ENCODE measurements at regions not wholly inside any gene's neighbourhood (a gene's known extent, or its start where the extent isn't known, plus 50 kb on each side); places are given as distances from the start of the nearest gene placed in this dataset.

GRCh38 chr7:19235680-19236079, 90.5 kb upstream of the FERD3L start:
- Histone ChIP-seq H3K27ac (ENCODE audit: insufficient read depth, low read length) (no peak overlapping the region), H4K5ac (ENCODE audit: low read depth, low read length) (no peak overlapping the region), H3K36me3 (ENCODE audit: control insufficient read depth, insufficient read depth, low read length) (no peaks in the 10 kb centered on the region), H3K14ac (replicated peaks; ENCODE audit: low read depth, low read length) (no peak overlapping the region), H3K9me1 (ENCODE audit: insufficient read depth, low read length) (no peaks in the 10 kb centered on the region), H3K23ac (ENCODE audit: low read depth, low read length) (no peak overlapping the region), H2AFZ (replicated peaks; ENCODE audit: low read length, poor library complexity) (no peak overlapping the region), H2AK9ac (replicated peaks; ENCODE audit: low read depth, low read length, poor library complexity) (no peak overlapping the region), H3K56ac (ENCODE audit: extremely low read depth, insufficient read depth, low read length) (no peak overlapping the region), H3K79me1 (ENCODE audit: low read depth in 1 of 2, low read length in 2 of 2) (no peaks in the 10 kb centered on the region), H2AK5ac (ENCODE audit: low read depth, low read length) (no peak overlapping the region), H3K9ac (ENCODE audit: low read depth, low read length) (no peak overlapping the region), H3K27me3 (ENCODE audit: control insufficient read depth, insufficient read depth, low read length) (no peaks in the 10 kb centered on the region), H3K9me3 (ENCODE audit: control insufficient read depth, insufficient read depth, low read length) (no peaks in the 10 kb centered on the region), H3K18ac (ENCODE audit: low read depth, low read length) (no peak overlapping the region), H3K4me1 (ENCODE audit: control insufficient read depth, insufficient read depth, low read length) (no peaks in the 10 kb centered on the region), H2BK15ac (ENCODE audit: low read depth, low read length) (no peak overlapping the region), H2BK20ac (ENCODE audit: low read depth, low read length) (no peak overlapping the region), H3K4me3 (ENCODE audit: insufficient read depth, low read depth, low read length) (no peak overlapping the region), H4K91ac (ENCODE audit: insufficient read depth, low read depth, low read length) (no peak overlapping the region), H4K8ac (ENCODE audit: low read depth in 2 of 2, low read length in 2 of 2) (no peak overlapping the region), H3K4ac (ENCODE audit: low read depth, low read length) (no peak overlapping the region), H4K20me1 (ENCODE audit: insufficient read depth, low read length) (no peaks in the 10 kb centered on the region), H3K4me2 (ENCODE audit: low read depth, low read length) (no peak overlapping the region), H2BK120ac (ENCODE audit: low read depth, low read length) (no peak overlapping the region), H2BK5ac (ENCODE audit: low read depth, low read length, poor library complexity, severe bottlenecking) (no peak overlapping the region)
- BruUV-seq (replicated peaks): no TSS peak
- CTCF ChIA-PET: no interaction called here
- no CpG with 5 or more reads among the region's 5 CpGs for WGBS, 2 experiments (ENCODE audit: extremely low coverage in 2 of 2, insufficient read length in 1 of 2)
- DNase-seq (no peak), ATAC-seq (ENCODE audit: low read depth) (no peak)
- in situ Hi-C loops (cut with MboI; ENCODE audit: low sequenced_read_pairs) (no loop called here), dilution Hi-C loops (cut with HindIII; ENCODE audit: low sequenced_read_pairs, unreplicated experiment) (no loop called here), intact Hi-C loops (cut with micrococcal nuclease) (no loop called here)
- POLR2A ChIA-PET (ENCODE audit: unreplicated experiment): no interaction called here
- TF ChIP-seq RFX5 (IDR thresholded peaks at IDR 0.05; ENCODE audit: low read depth, low read length) (no peak), CHD1 (IDR thresholded peaks at IDR 0.05; ENCODE audit: low read depth, low read length) (no peak), POLR2A (IDR thresholded peaks at IDR 0.05; ENCODE audit: low read depth, low read length) (no peak), NFE2L2 (IDR thresholded peaks at IDR 0.05; ENCODE audit: low read depth, low read length) (no peak), ELK1 (IDR thresholded peaks at IDR 0.05; ENCODE audit: borderline replicate concordance, low read depth, low read length) (no peak), USF2 (IDR thresholded peaks at IDR 0.05; ENCODE audit: low read depth, low read length) (no peak), MXI1 (IDR thresholded peaks at IDR 0.05; ENCODE audit: borderline replicate concordance, low read depth, low read length) (no peak), CEBPB (IDR thresholded peaks at IDR 0.05; ENCODE audit: low read depth, low read length) (no peak), BHLHE40 (IDR thresholded peaks at IDR 0.05; ENCODE audit: low read depth, low read length) (no peak), MAFK (IDR thresholded peaks at IDR 0.05; ENCODE audit: low read depth, low read length) (no peak), MAZ (IDR thresholded peaks at IDR 0.05; ENCODE audit: borderline replicate concordance, low read depth, low read length) (no peak), RAD21 (IDR thresholded peaks at IDR 0.05; ENCODE audit: low read length) (no peak), CTCF (conservative IDR thresholded peaks at IDR 0.05; ENCODE audit: low read depth, low read length) (no peak), FOS (IDR thresholded peaks at IDR 0.05; ENCODE audit: low read depth, low read length) (no peak), RCOR1 (IDR thresholded peaks at IDR 0.05; ENCODE audit: insufficient replicate concordance, low read length) (no peak), SMC3 (IDR thresholded peaks at IDR 0.05; ENCODE audit: low read depth, low read length) (no peak)
